Activated T-helper 1 cell treated with anti-CD3 and anti-CD28 coated beads, Interleukin-2, amount 50 U/mL, for 16 hours (primary cell): ENCODE measurements at regions not wholly inside any gene's neighbourhood (a gene's known extent, or its start where the extent isn't known, plus 50 kb on each side); places are given as distances from the start of the nearest gene placed in this dataset.
"Not testable (repeated sequence)": the region's sequence is repeated elsewhere in the genome, so short reads cannot be mapped to it uniquely, and the experiment has no call there.

Experiments
- DNase-seq, 2 donors: peaks; one replicate each; pipeline ENCODE4 v3.0.0-alpha.2; 2020; ENCODE audit warnings: low read depth in 1 of 2, low spot score in 1 of 2

- DNase-seq = no peak
Observed at GRCh38 chr10:63780101-63780500, 258.9 kb downstream of the REEP3 start.

GRCh38 chr10:63781226-63781625 is 260.0 kb downstream of the REEP3 start:
- no peak for DNase-seq

DNA sequence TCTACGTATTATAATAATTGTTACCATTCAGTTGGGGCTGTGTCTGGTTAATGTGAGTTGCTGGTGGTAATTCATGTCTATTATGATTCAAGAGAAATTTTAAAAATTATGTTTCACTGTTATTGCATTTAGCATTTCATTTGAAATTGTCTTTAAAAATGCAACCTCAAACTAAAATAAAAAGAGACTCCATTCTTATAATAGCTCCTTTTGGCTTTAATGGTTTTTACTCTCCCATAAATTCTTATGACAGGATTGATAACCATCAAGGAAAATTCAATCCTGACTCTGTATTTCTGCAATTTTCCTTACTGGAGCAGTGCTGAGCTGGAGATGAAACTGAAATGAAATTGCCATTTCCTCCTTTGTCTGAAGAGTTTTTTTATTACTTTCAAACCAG is 262.7 kb downstream of the REEP3 start:
- no peak for DNase-seq

GRCh38 chr10:63788152-63788821 is 267.1 kb downstream of the REEP3 start:
- no peak for DNase-seq

DNA sequence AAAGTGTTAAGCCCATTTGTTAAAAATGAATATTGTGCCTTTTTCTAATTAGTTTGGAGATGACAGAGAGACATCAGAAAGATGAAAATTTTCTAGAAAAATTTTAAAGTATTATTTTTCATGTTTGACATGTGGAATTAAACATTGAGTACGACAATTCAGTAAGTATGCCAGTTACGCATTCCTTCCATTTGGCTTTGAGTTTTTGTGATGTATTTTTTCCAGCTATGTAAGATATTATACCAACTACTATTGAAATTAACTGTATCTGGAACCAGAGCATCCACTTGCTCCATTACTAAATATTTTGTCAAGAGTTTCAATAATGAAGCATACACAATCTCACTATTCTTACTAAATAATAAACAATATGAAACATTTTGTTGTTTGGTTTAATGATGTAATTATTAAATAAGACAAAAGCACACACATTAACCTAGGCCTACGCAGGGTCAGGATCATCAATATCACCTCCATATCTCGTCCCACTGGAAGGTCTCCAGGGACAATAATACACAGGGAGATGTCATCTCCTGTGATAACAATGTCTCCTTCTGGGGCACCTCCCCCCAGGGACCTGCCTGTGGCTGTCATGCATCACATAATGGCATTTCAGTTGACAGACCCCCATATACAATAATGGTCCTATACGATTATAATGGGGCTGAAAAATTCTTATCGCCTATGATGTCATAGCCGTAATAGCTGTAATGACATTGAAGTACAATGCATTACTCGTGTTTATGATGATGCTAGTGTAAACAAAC is 274.1 kb downstream of the REEP3 start:
- no peak for DNase-seq

DNA sequence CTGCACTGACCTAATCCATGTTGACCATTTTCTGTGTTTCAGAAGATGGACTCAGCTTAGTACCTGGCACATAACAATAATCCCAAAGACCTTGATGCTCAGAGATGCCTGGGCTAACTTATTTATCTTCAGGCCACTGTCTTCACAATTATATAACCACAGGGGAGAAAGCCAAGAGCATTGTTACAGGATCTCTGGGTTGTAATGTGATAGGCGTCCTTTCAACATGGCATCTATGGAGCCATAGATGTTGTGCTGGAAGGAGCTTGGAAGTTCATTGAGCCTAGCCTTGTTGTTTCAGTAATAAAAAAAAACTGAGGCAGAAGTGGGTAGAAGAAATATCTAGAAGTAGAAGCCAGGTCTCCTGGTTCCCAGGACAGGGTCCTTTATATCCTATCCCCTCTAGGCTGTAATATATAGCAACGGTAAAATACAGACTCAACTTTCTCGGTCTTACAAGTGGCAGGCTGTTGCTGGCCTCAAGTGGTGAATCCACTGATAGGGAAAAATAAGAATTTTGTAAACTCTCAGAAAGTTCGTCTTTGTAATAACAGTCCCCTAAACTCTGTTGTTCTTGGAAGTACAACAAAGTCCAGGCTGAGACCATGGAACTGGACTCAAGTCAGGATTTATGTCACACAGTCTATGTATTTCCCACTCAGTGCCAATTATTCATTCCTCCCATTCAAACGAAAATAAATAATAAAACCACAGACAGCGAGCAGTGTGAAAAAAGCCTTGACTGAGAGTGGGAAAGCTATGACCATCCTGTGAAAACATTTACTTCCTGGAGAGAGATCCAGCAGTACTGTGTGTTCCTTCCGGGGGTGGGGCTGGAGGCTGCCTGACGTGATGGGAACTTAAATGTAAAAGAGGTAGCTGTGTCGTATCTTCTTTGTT is 277.6 kb downstream of the REEP3 start:
- DNase-seq = no peak

- no peak for DNase-seq
Observed at GRCh38 chr10:63799521-63800300, 278.5 kb downstream of the REEP3 start.

DNA sequence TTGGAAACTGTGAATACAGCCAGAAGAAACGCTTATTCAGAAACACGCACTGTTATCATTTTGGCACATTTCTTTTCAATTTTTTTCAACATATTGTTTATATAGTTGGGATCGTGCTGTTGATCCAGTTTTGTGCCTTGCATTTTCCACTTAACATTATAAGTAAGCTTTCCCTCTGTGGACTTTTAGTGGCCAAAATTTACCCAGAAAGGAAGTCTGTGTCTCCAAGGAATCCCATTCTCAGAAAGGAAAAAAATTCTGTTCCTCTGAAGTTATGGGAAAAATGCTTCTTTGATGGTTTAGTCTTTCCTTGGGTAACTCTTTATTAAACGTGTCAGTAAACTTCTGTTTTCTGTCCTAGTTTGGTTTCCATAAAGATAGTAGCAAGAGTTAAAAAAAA is 280.0 kb downstream of the REEP3 start:
- no peak for DNase-seq

DNA sequence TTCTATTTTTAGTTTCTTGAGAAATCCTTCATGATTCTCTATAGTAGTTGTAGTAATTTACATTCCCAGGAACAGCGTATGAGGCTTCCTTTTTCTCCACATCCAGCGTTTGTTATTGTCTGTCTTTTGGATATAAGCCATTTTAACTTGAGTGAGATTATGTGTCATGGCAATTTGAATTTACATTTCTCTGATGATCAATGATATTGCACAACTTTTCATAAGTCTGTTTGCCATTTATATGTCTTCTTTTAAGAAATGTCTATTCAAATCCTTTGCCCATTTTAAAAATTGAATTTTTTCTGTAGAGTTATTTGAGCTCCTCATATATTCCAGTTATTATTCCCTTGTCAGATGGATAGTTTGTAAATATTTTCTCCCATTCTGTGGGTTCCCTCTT is 285.1 kb downstream of the REEP3 start:
- DNase-seq = no peak

GRCh38 chr10:63812501-63812900 is 291.3 kb downstream of the REEP3 start:
- no peak for DNase-seq

DNA sequence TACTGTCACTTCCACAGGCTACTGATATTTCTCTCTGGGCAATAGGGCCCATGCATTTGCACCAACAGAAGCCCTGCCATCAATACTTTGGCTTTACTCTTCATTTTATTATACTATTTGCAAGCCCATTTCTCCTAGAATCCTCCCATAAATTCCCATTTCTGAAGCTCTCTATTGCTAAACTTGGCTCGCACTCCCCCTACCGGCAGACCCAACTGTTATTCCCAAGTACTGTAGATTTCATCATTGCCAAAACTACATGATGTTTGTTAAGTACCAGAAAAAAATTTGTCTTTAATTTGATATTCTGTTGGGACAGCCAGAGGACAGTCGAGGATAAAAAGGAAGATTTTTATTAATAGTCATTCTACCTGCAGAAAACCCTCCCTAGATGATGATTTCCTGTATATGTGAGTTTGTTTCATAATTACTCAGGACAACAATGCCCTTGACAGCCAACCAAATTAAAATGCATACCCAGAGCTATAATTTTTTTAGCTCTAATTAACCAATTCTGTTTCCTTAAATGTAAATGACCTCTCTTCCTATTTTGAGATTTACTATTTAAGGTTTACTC is 298.6 kb downstream of the REEP3 start:
- DNase-seq = no peak

- no peak for DNase-seq
Observed at GRCh38 chr10:63822496-63822895, 301.3 kb downstream of the REEP3 start.

GRCh38 chr10:63825111-63825510 is 303.9 kb downstream of the REEP3 start:
- DNase-seq = no peak

- no peak for DNase-seq
Observed at GRCh38 chr10:63825766-63826165, 304.6 kb downstream of the REEP3 start.

DNA sequence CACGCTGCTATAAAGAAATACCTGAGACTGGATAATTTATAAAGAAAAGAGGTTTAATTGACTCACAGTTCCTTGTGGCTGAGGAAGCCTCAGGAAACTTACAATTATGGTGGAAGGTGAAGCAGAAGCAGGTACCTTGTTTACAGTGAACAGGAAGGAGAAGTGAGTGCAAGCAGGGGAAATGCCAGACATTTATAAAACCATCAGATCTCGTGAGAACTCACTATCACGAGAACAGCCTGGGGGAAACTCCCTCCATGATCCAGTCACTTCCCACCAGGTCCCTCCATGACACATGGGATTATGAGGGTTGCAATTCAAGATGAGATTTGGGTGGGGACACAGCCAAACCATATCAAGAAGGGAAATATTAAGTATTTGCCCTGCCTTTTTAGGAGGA is 305.8 kb downstream of the REEP3 start:
- DNase-seq = not testable (repeated sequence)

GRCh38 chr10:63829020-63829419 is 307.8 kb downstream of the REEP3 start:
- DNase-seq = no peak

DNA sequence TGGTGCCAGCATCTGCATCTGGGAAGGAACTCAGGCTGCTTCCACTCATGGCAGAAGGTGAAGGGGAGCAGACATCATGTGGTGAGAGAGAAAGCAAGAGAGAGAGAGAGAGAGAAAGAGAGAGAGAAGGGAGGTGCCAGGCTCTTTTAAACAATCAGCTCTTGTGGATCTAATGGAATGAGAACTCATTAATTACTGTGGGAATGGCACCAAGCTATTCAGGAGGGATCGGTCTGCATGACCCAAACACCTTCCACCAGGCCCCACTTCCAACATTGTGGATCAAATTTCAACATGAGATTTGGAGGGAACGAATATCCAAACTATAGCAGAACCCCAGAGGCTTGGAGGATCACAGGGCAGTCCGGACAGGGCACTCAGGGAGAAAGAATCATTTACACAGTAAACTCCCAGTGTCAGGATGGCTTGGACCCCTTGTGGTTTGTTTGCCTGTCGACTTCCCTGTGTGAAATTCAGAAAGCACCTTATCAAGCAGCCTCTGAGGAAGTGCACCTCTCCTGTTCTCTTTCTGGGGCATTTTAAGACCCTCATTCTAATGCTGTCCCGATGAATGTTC is 308.5 kb downstream of the REEP3 start:
- DNase-seq = no peak

DNA sequence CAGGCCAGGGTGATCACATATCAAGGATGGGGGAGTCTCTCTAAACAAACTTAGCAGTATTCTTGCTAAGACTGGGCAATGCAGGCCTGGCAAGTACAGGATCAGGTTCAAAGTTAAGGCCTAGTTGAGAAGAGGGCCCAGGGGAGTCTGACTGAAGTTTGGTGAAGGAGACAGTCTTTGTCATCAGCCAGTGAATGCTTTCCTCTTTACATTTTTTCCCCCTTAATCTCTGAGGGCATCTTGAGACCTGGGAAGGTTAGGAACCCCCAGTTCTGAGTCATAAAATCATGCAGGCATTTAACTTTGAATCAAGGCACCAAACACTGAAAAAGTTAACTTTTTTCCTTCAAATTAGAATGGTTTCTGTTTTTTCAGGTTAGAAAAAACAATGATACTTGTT is 311.5 kb downstream of the REEP3 start:
- no peak for DNase-seq

- DNase-seq = no peak
Observed at GRCh38 chr10:63833411-63834060, 312.3 kb downstream of the REEP3 start.
